GM23338 (cell line): ENCODE measurements at regions not wholly inside any gene's neighbourhood (a gene's known extent, or its start where the extent isn't known, plus 50 kb on each side); places are given as distances from the start of the nearest gene placed in this dataset.

Experiments
- ATAC-seq: fragments of 200-7000 bp; cut with Tn5 transposase; 3 replicates; pipeline ENCODE4 v1.9.1; 2020
- DNase-seq: peaks from one replicate; pipeline ENCODE4 v3.0.0-alpha.2; 2015; ENCODE audit warnings: low spot score
- H2AFZ ChIP-seq: fragments of 200-600 bp; sonication (generic); 2 replicates; pipeline ENCODE4 v1.8.0; 2016; ENCODE audit warnings: antibody characterized with exemption, mild to moderate bottlenecking, moderate library complexity
- H3F3A ChIP-seq: fragments of 200-600 bp; sonication (generic); replicated peaks from 2 replicates; pipeline ENCODE4 v1.8.0; 2017; ENCODE audit warnings: antibody characterized with exemption, mixed run types, low read depth
- H3K27ac ChIP-seq: fragments of 200-600 bp; sonication (generic); 2 replicates; pipeline ENCODE4 v1.6.1; 2016; ENCODE audit warnings: low read depth
- H3K27me3 ChIP-seq: fragments of 200-600 bp; sonication (generic); 2 replicates; pipeline ENCODE4 v1.8.0; 2016; ENCODE audit warnings: mild to moderate bottlenecking, mixed run types, moderate library complexity; ENCODE audit not compliant: insufficient read depth
- H3K36me3 ChIP-seq: fragments of 200-600 bp; sonication (generic); 2 replicates; pipeline ENCODE4 v1.8.0; 2016; ENCODE audit warnings: mild to moderate bottlenecking; ENCODE audit not compliant: insufficient read depth
- H3K4me1 ChIP-seq: fragments of 200-600 bp; sonication (generic); 2 replicates; pipeline ENCODE4 v1.8.0; 2016; ENCODE audit warnings: mild to moderate bottlenecking, moderate library complexity; ENCODE audit not compliant: insufficient read depth
- H3K4me2 ChIP-seq: fragments of 200-600 bp; sonication (generic); 2 replicates; pipeline ENCODE4 v1.7.1; 2017; ENCODE audit warnings: mixed run types
- H3K4me3 ChIP-seq: fragments of 200-600 bp; sonication (generic); 2 replicates; pipeline ENCODE4 v1.6.1; 2016; ENCODE audit warnings: mixed run types
- H3K79me2 ChIP-seq: fragments of 200-600 bp; sonication (generic); replicated peaks from 2 replicates; pipeline ENCODE4 v1.8.0; 2017; ENCODE audit warnings: mild to moderate bottlenecking; ENCODE audit not compliant: insufficient read depth
- H3K9me2 ChIP-seq: fragments of 200-600 bp; sonication (generic); 2 replicates; pipeline ENCODE4 v1.8.0; 2017; ENCODE audit not compliant: insufficient read depth
- H4K20me1 ChIP-seq: fragments of 200-600 bp; sonication (generic); replicated peaks from 2 replicates; pipeline ENCODE4 v1.8.0; 2017; ENCODE audit warnings: mild to moderate bottlenecking; ENCODE audit not compliant: insufficient read depth
- H3K27ac Mint-ChIP-seq: 2 replicates; pipeline ENCODE4 v1.8.0; 2020; ENCODE audit warnings: inconsistent platforms, mild to moderate bottlenecking, moderate library complexity, mixed read lengths
- H3K27me3 Mint-ChIP-seq: 3 replicates; pipeline ENCODE4 v1.8.0; 2022; ENCODE audit warnings: low read depth, mild to moderate bottlenecking, moderate library complexity, mixed read lengths, inconsistent platforms; ENCODE audit not compliant: insufficient read depth, poor library complexity
- H3K36me3 Mint-ChIP-seq: 3 replicates; pipeline ENCODE4 v1.8.0; 2021; ENCODE audit warnings: low read depth, mild to moderate bottlenecking, inconsistent platforms, moderate library complexity, mixed read lengths
- H3K4me1 Mint-ChIP-seq: 3 replicates; pipeline ENCODE4 v1.8.0; 2020; ENCODE audit warnings: mild to moderate bottlenecking, inconsistent platforms, mixed read lengths
- H3K4me3 Mint-ChIP-seq: 3 replicates; pipeline ENCODE4 v1.8.0; 2021; ENCODE audit warnings: moderate library complexity, mild to moderate bottlenecking, inconsistent platforms, mixed read lengths
- H3K9me3 Mint-ChIP-seq: 3 replicates; pipeline ENCODE4 v1.8.0; 2020; ENCODE audit warnings: moderate library complexity, mild to moderate bottlenecking, inconsistent platforms, mixed read lengths
- EZH2 ChIP-seq: fragments of 200-600 bp; sonication (generic); IDR thresholded peaks from one replicate; pipeline ENCODE4 v1.8.0; 2017; ENCODE audit warnings: antibody characterized with exemption, mild to moderate bottlenecking, low read depth; ENCODE audit not compliant: unreplicated experiment
- EZH2phosphoT487 ChIP-seq: fragments of 200-600 bp; sonication (generic); IDR thresholded peaks from one replicate; pipeline ENCODE4 v1.8.1; 2018; ENCODE audit warnings: antibody characterized with exemption; ENCODE audit not compliant: unreplicated experiment
- JUNB ChIP-seq: IDR thresholded peaks from one replicate; pipeline ENCODE4 v1.6.1; 2016; ENCODE audit warnings: antibody characterized with exemption; ENCODE audit not compliant: unreplicated experiment
- NANOG ChIP-seq: IDR thresholded peaks from 2 replicates; pipeline ENCODE4 v1.6.1; 2016; ENCODE audit warnings: antibody characterized with exemption, borderline replicate concordance
- STAT1 ChIP-seq: IDR thresholded peaks from one replicate; pipeline ENCODE4 v1.6.1; 2016; ENCODE audit warnings: antibody characterized with exemption; ENCODE audit not compliant: unreplicated experiment
- ZNF114 ChIP-seq: fragments of 250-450 bp; sonication (Bioruptor Pico); IDR thresholded peaks from 2 replicates; pipeline ENCODE4 v1.5.0; 2020; ENCODE audit warnings: mild to moderate bottlenecking, moderate library complexity
- ZNF331 ChIP-seq: fragments of 250-450 bp; sonication (Bioruptor Pico); IDR thresholded peaks from 2 replicates; pipeline ENCODE4 v1.5.0; 2020; ENCODE audit warnings: low read depth, mild to moderate bottlenecking, moderate library complexity
- TF ChIP-seq, protein P1 (sequence below): IDR thresholded peaks from one replicate; pipeline ENCODE4 v1.6.1; 2018; ENCODE audit warnings: antibody characterized with exemption; ENCODE audit not compliant: unreplicated experiment
- TF ChIP-seq, protein P2 (sequence below), 2 experiments: fragments of 200-600 bp in 1 of 2; sonication (generic) in 1 of 2; conservative IDR thresholded peaks; 2 replicates each; pipeline versions ENCODE4 v1.5.1 to v1.6.1; 2016 to 2017; ENCODE audit warnings: antibody characterized with exemption in 2 of 2, low read depth in 2 of 2, mild to moderate bottlenecking in 2 of 2, moderate library complexity in 1 of 2
- TF ChIP-seq, protein P3 (sequence below): IDR thresholded peaks from 2 replicates; pipeline ENCODE4 v1.6.1; 2016; ENCODE audit warnings: antibody characterized with exemption
- TF ChIP-seq, protein P4 (sequence below): fragments of 250-450 bp; sonication (Bioruptor Pico); IDR thresholded peaks from 2 replicates; pipeline ENCODE4 v1.5.0; 2020; ENCODE audit warnings: mild to moderate bottlenecking, moderate library complexity

DNA sequence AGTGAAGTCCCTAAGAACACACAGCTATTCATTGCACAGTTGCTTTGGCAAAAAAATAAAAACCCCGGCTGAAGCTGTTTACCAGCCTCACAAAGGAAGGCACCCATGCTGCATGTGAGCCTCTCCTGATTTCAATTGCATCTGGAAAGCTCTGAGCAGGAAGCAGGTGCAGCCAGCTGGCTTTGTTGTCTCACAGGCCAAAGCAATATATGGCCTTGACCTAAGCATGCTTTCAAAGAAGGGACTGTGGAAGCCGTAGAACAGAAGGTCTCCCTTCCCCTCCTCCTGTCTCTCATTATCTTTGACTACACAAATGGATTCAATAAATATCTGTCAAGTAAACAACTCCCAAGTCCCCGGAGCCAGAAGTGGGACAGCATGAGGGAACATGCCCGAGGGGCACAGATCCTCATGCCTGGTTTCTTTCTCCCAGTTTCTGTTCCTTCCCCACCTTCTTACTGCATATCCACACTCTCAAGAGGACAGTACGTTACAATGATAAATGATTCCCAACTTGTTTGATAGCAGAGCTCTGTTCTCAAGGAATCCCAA is 57.2 kb upstream of the PCSK2 start (continued):
- TF ChIP-seq, protein P1, sequence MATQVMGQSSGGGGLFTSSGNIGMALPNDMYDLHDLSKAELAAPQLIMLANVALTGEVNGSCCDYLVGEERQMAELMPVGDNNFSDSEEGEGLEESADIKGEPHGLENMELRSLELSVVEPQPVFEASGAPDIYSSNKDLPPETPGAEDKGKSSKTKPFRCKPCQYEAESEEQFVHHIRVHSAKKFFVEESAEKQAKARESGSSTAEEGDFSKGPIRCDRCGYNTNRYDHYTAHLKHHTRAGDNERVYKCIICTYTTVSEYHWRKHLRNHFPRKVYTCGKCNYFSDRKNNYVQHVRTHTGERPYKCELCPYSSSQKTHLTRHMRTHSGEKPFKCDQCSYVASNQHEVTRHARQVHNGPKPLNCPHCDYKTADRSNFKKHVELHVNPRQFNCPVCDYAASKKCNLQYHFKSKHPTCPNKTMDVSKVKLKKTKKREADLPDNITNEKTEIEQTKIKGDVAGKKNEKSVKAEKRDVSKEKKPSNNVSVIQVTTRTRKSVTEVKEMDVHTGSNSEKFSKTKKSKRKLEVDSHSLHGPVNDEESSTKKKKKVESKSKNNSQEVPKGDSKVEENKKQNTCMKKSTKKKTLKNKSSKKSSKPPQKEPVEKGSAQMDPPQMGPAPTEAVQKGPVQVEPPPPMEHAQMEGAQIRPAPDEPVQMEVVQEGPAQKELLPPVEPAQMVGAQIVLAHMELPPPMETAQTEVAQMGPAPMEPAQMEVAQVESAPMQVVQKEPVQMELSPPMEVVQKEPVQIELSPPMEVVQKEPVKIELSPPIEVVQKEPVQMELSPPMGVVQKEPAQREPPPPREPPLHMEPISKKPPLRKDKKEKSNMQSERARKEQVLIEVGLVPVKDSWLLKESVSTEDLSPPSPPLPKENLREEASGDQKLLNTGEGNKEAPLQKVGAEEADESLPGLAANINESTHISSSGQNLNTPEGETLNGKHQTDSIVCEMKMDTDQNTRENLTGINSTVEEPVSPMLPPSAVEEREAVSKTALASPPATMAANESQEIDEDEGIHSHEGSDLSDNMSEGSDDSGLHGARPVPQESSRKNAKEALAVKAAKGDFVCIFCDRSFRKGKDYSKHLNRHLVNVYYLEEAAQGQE, result no peak
- TF ChIP-seq, protein P2, sequence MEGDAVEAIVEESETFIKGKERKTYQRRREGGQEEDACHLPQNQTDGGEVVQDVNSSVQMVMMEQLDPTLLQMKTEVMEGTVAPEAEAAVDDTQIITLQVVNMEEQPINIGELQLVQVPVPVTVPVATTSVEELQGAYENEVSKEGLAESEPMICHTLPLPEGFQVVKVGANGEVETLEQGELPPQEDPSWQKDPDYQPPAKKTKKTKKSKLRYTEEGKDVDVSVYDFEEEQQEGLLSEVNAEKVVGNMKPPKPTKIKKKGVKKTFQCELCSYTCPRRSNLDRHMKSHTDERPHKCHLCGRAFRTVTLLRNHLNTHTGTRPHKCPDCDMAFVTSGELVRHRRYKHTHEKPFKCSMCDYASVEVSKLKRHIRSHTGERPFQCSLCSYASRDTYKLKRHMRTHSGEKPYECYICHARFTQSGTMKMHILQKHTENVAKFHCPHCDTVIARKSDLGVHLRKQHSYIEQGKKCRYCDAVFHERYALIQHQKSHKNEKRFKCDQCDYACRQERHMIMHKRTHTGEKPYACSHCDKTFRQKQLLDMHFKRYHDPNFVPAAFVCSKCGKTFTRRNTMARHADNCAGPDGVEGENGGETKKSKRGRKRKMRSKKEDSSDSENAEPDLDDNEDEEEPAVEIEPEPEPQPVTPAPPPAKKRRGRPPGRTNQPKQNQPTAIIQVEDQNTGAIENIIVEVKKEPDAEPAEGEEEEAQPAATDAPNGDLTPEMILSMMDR (conservative IDR thresholded peaks at IDR 0.05; ENCODE audit: low read depth in 2 of 2), result no peak
- TF ChIP-seq JUNB (no peak), EZH2 (no peak), NANOG (no peak), STAT1 (no peak)
- TF ChIP-seq, protein P3, sequence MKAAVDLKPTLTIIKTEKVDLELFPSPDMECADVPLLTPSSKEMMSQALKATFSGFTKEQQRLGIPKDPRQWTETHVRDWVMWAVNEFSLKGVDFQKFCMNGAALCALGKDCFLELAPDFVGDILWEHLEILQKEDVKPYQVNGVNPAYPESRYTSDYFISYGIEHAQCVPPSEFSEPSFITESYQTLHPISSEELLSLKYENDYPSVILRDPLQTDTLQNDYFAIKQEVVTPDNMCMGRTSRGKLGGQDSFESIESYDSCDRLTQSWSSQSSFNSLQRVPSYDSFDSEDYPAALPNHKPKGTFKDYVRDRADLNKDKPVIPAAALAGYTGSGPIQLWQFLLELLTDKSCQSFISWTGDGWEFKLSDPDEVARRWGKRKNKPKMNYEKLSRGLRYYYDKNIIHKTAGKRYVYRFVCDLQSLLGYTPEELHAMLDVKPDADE, result no peak

DNA sequence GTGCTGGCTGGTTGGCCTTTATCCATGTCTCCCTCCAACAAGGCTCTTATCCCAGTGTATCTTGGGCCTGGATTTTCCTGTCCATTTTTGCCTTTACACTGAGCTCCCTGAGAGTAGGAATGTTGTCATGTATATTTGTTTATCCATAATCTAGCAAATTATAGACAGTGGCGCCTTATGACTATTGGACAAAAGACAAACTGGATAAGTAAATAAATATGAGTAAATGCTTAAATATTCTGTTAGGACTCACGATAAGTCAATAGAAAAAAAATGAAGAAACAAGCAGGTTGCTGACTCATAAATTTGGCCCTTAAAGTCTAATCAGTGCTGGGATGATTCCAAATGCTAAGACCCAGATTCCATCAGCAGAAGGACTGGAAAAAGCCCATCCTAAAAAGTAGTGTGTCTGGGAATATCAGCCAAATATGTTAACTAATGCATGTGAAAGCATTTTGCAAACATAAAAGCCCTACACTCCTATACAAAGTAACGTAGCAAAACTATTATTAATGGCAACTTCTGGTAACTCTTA is 55.0 kb upstream of the PCSK2 start:
- Mint-ChIP-seq H3K27me3 (no peaks in the 10 kb centered on the region), H3K4me1 (peaks cover 9% of the 10 kb centered on the region; the same call in 2 of the 3 replicates), H3K9me3 (no peaks in the 10 kb centered on the region), H3K4me3 (no peak overlapping the region), H3K36me3 (no peaks in the 10 kb centered on the region), H3K27ac (no peak overlapping the region)
- H4K20me1 ChIP-seq, result no peaks in the 10 kb centered on the region
- ATAC-seq (no peak), DNase-seq (no peak)
- no peaks in the 10 kb centered on the region for H3K9me2 ChIP-seq
- H3K27me3 ChIP-seq, result no peaks in the 10 kb centered on the region
- H3K36me3 ChIP-seq, result no peaks in the 10 kb centered on the region
- H2AFZ ChIP-seq, result no peak overlapping the region
- no peak overlapping the region for H3K27ac ChIP-seq
- H3K79me2 ChIP-seq, result no peaks in the 10 kb centered on the region
- H3K4me2 ChIP-seq, result no peak overlapping the region
- H3K4me3 ChIP-seq, result no peak overlapping the region
- no peaks in the 10 kb centered on the region for H3K4me1 ChIP-seq
- H3F3A ChIP-seq, result no peaks in the 10 kb centered on the region
- TF ChIP-seq STAT1 (no peak), EZH2phosphoT487 (no peak), ZNF114 (CRISPR knock-in tag) (no peak), NANOG (no peak), ZNF331 (CRISPR knock-in tag) (no peak), EZH2 (no peak)
- TF ChIP-seq, protein P4, sequence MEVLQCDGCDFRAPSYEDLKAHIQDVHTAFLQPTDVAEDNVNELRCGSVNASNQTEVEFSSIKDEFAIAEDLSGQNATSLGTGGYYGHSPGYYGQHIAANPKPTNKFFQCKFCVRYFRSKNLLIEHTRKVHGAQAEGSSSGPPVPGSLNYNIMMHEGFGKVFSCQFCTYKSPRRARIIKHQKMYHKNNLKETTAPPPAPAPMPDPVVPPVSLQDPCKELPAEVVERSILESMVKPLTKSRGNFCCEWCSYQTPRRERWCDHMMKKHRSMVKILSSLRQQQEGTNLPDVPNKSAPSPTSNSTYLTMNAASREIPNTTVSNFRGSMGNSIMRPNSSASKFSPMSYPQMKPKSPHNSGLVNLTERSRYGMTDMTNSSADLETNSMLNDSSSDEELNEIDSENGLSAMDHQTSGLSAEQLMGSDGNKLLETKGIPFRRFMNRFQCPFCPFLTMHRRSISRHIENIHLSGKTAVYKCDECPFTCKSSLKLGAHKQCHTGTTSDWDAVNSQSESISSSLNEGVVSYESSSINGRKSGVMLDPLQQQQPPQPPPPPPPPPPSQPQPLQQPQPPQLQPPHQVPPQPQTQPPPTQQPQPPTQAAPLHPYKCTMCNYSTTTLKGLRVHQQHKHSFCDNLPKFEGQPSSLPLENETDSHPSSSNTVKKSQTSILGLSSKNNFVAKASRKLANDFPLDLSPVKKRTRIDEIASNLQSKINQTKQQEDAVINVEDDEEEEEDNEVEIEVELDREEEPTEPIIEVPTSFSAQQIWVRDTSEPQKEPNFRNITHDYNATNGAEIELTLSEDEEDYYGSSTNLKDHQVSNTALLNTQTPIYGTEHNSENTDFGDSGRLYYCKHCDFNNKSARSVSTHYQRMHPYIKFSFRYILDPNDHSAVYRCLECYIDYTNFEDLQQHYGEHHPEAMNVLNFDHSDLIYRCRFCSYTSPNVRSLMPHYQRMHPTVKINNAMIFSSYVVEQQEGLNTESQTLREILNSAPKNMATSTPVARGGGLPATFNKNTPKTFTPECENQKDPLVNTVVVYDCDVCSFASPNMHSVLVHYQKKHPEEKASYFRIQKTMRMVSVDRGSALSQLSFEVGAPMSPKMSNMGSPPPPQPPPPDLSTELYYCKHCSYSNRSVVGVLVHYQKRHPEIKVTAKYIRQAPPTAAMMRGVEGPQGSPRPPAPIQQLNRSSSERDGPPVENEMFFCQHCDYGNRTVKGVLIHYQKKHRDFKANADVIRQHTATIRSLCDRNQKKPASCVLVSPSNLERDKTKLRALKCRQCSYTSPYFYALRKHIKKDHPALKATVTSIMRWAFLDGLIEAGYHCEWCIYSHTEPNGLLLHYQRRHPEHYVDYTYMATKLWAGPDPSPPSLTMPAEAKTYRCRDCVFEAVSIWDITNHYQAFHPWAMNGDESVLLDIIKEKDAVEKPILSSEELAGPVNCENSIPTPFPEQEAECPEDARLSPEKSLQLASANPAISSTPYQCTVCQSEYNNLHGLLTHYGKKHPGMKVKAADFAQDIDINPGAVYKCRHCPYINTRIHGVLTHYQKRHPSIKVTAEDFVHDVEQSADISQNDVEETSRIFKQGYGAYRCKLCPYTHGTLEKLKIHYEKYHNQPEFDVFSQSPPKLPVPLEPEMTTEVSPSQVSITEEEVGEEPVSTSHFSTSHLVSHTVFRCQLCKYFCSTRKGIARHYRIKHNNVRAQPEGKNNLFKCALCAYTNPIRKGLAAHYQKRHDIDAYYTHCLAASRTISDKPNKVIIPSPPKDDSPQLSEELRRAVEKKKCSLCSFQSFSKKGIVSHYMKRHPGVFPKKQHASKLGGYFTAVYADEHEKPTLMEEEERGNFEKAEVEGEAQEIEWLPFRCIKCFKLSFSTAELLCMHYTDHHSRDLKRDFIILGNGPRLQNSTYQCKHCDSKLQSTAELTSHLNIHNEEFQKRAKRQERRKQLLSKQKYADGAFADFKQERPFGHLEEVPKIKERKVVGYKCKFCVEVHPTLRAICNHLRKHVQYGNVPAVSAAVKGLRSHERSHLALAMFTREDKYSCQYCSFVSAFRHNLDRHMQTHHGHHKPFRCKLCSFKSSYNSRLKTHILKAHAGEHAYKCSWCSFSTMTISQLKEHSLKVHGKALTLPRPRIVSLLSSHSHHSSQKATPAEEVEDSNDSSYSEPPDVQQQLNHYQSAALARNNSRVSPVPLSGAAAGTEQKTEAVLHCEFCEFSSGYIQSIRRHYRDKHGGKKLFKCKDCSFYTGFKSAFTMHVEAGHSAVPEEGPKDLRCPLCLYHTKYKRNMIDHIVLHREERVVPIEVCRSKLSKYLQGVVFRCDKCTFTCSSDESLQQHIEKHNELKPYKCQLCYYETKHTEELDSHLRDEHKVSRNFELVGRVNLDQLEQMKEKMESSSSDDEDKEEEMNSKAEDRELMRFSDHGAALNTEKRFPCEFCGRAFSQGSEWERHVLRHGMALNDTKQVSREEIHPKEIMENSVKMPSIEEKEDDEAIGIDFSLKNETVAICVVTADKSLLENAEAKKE (CRISPR knock-in tag), result no peak
